ENCODE measurements at regions not wholly inside any gene's neighbourhood (a gene's known extent, or its start where the extent isn't known, plus 50 kb on each side); places are given as distances from the start of the nearest gene placed in this dataset.

DNA sequence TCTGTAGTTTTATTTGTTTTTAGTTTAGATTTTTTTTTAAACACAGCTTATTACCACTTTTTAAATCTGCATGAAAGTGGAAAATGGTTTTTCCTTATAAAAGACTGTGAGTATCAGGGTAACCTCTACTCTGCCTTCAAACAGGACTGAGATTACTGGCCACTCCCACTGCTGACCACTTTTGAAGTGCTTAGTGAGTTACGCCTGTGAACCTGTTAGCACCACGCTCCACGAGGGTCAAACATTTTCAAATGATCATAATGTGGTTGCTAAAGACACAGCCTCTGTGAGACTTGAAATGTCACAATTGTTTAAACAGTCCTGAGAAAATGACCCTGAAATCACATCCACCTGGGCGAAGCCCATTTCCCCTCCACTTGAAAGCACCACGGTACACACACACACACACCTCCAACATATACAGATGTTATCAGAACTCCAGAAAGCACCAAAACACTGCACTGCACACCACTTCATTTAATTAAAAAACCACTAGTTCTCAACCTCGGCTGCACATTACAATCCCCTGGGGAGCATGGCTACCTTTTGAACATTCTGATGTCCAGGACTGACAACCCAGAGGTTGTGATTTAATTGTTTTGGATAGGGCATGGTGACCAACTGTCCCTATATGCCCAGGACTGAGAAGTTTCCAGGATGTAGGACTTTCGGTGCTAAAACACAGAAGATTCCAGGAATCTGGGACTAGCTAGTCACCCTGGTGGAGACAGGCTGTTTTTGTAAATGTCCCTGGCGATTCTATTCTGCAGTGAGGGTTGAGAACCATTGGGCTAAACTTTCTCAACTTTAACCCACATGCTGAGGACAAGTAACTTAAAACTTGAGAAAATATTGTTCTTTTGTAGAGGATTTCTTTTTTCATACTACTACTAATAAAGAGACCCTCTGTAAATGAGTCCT is 176.4 kb upstream of the MYLIP start:
- H3K79me2 ChIP-seq = no peaks in the 10 kb centered on the region
- TF ChIP-seq, protein P1, sequence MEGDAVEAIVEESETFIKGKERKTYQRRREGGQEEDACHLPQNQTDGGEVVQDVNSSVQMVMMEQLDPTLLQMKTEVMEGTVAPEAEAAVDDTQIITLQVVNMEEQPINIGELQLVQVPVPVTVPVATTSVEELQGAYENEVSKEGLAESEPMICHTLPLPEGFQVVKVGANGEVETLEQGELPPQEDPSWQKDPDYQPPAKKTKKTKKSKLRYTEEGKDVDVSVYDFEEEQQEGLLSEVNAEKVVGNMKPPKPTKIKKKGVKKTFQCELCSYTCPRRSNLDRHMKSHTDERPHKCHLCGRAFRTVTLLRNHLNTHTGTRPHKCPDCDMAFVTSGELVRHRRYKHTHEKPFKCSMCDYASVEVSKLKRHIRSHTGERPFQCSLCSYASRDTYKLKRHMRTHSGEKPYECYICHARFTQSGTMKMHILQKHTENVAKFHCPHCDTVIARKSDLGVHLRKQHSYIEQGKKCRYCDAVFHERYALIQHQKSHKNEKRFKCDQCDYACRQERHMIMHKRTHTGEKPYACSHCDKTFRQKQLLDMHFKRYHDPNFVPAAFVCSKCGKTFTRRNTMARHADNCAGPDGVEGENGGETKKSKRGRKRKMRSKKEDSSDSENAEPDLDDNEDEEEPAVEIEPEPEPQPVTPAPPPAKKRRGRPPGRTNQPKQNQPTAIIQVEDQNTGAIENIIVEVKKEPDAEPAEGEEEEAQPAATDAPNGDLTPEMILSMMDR (IDR thresholded peaks at IDR 0.05) = no peak

DNA sequence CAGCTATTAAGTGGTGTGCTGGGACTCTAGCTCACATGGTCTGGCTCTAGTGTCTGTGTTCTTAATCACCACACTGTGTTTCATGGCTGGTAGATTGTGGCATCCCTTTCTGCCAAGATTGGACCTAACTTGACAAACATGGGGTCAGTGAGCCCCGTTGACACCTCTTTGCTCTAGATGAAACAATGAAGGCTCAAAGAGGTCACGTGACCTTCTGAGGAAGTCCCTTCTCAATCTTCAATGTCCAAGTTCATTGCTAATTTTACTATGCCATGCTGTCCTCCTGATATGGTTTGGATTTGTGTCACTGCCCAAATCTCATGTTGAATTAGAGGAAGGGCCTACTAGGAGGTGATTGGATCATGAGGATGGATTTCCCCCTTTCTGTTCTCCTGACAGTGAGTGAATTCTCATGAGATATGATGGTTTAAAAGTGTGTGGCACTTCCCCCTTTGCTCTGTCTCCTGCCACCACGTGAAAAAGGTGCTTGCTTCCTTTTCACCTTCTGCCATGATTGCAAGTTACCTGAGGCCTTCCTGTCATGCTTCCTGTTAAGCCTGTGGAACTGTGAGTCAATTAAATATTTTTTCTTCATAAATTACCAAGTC is 177.8 kb upstream of the MYLIP start:
- no peak overlapping the region for H3K4me2 ChIP-seq (ENCODE audit: low read length)
- H3K27me3 ChIP-seq (ENCODE audit: control insufficient read depth, insufficient read depth, low read length) = no peaks in the 10 kb centered on the region
- TF ChIP-seq, protein P1 (IDR thresholded peaks at IDR 0.05) = no peak

More for the DNA sequence above, 176.4 kb upstream of the MYLIP start:
- no peaks in the 10 kb centered on the region for H3K27me3 ChIP-seq (ENCODE audit: control insufficient read depth, insufficient read depth, low read length)
- H3K36me3 ChIP-seq (ENCODE audit: control insufficient read depth, insufficient read depth, low read length) = no peaks in the 10 kb centered on the region
- no peaks in the 10 kb centered on the region for H3K4me1 ChIP-seq
- H3K9me3 ChIP-seq (ENCODE audit: control insufficient read depth, low read length) = no peaks in the 10 kb centered on the region
- H3K27ac ChIP-seq = no peak overlapping the region
- no peak overlapping the region for H3K4me3 ChIP-seq (ENCODE audit: low read depth, low read length)
- H3K4me2 ChIP-seq (ENCODE audit: low read length) = no peak overlapping the region
- H2AFZ ChIP-seq = no peak overlapping the region
- H3K9ac ChIP-seq = no peak overlapping the region

DNA sequence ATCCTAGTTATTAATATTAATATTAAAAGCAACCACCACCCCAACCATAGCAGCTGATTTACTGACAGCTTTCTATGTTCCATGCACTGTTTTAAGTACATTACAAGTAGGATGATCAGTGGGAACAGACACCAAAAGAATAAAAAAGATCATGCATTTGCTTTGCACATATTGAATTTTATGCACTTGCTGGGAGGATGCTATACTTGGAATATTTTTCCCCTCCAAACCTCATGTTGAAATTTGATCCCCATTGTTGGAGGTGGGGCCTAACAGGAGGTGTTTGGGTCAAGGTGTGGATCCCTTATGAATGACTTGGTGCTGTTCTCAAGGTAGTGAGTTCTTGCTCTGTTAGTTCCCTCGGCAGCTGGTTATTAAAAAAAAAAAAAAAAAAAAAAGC is 178.9 kb upstream of the MYLIP start:
- no peaks in the 10 kb centered on the region for H3K9me3 ChIP-seq (ENCODE audit: control insufficient read depth, low read length)
- no peaks in the 10 kb centered on the region for H3K79me2 ChIP-seq
- no peaks in the 10 kb centered on the region for H3K27me3 ChIP-seq (ENCODE audit: control insufficient read depth, insufficient read depth, low read length)
- H3K4me3 ChIP-seq (ENCODE audit: low read depth, low read length) = no peak overlapping the region
- TF ChIP-seq, protein P1 (IDR thresholded peaks at IDR 0.05) = no peak
- no peaks in the 10 kb centered on the region for H3K36me3 ChIP-seq (ENCODE audit: control insufficient read depth, insufficient read depth, low read length)
- no peaks in the 10 kb centered on the region for H3K4me1 ChIP-seq
- no peak overlapping the region for H3K4me2 ChIP-seq (ENCODE audit: low read length)
- H3K27ac ChIP-seq = no peak overlapping the region
- no peak overlapping the region for H2AFZ ChIP-seq
- H3K9ac ChIP-seq = no peak overlapping the region

More for the DNA sequence above, 177.8 kb upstream of the MYLIP start:
- Histone ChIP-seq H3K79me2 (no peaks in the 10 kb centered on the region), H3K4me3 (ENCODE audit: low read depth, low read length) (no peak overlapping the region), H3K9ac (no peak overlapping the region), H3K9me3 (ENCODE audit: control insufficient read depth, low read length) (no peaks in the 10 kb centered on the region), H3K27ac (no peak overlapping the region), H2AFZ (no peak overlapping the region), H3K4me1 (no peaks in the 10 kb centered on the region), H3K36me3 (ENCODE audit: control insufficient read depth, insufficient read depth, low read length) (no peaks in the 10 kb centered on the region)

DNA sequence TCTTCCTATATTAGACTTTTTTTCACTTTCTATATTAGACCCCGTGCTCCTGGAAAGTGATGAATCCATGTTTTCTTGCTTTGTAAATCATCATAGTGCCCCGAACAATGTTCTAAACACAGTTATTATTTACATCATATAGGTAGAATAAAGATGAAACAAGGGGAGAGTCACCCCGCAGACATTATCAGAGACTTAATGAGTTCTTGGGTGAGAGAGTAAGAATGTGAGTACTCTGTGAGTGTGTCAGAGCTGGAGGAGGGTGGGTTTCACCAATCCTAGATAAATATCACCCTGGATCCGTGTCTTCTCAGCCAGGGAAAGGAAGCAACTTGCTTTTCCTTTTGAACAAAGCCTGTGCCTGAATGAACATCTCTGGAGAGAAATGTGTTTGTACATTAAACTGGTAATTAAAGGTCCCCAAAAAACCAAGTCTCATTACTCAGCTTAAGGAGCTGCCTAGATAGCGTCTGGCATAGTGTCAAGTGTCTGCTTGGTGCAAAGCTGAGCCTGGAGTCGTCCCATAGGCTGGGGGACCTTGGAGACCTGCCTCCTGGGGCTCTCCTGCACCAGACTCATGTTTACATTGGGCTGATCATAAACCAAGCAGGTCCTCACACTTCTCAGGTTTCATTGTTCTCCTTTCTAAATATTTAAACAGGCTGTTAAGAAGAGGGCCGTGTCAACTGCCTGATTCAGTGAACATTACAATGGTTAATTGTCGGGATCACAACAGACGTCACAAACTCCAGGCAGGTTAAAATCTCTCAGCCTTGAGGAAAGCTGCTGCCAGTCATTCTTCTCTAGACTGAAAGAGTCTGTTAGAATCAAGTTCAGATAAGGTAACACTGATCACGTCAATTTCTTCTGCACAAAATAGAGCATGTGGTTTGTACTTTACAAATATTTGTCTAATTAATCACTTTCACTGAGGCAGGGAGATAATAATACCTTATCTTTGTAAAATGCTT is 179.7 kb upstream of the MYLIP start:
- TF ChIP-seq, protein P1 (IDR thresholded peaks at IDR 0.05) = no peak
- no peaks in the 10 kb centered on the region for H3K9me3 ChIP-seq (ENCODE audit: control insufficient read depth, low read length)
- no peaks in the 10 kb centered on the region for H3K36me3 ChIP-seq (ENCODE audit: control insufficient read depth, insufficient read depth, low read length)
- no peak overlapping the region for H3K4me2 ChIP-seq (ENCODE audit: low read length)
- no peak overlapping the region for H3K4me3 ChIP-seq (ENCODE audit: low read depth, low read length)
- H3K9ac ChIP-seq = no peak overlapping the region
- H3K4me1 ChIP-seq = no peaks in the 10 kb centered on the region
- no peaks in the 10 kb centered on the region for H3K79me2 ChIP-seq
- no peak overlapping the region for H3K27ac ChIP-seq
- H2AFZ ChIP-seq = peak overlapping the region; percentile 31
- H3K27me3 ChIP-seq (ENCODE audit: control insufficient read depth, insufficient read depth, low read length) = no peaks in the 10 kb centered on the region

Data from parathyroid adenoma (tissue), 2 donors.